H1 (cell line): ENCODE measurements at regions not wholly inside any gene's neighbourhood (a gene's known extent, or its start where the extent isn't known, plus 50 kb on each side); places are given as distances from the start of the nearest gene placed in this dataset.

Source experiments
- CTCF ChIA-PET: fragments of 300-600 bp; sonication (Branson Sonifier 250); formaldehyde crosslinking; loops from one replicate; lab custom pipeline; 2021; ENCODE audit not compliant: partially characterized antibody; lab: Charles Lee
- POLR2A ChIA-PET: fragments of 300-600 bp; sonication (Branson Sonifier 250); formaldehyde crosslinking; loops from one replicate; lab custom pipeline; 2021; ENCODE audit warnings: inconsistent platforms; ENCODE audit not compliant: partially characterized antibody; lab: Charles Lee
- DNase-seq, 2 experiments: peaks; one replicate each; pipeline versions ENCODE4 v3.0.0 to v3.0.0-alpha.2; 2010 to 2022; ENCODE audit warnings: low spot score in 2 of 2, low read depth in 1 of 2, mixed read lengths in 1 of 2
- FAIRE-seq: peaks from 2 replicates; lab custom pipeline; 2011; peaks lifted over from hg19 to GRCh38; lab: Jason Lieb, UNC
- H2AFZ ChIP-seq: 2 replicates; pipeline ENCODE4 v1.8.1; 2012; ENCODE audit warnings: low read length, inconsistent platforms
- H2AK5ac ChIP-seq: 2 replicates; pipeline ENCODE4 v1.6.1; 2013; ENCODE audit warnings: low read depth, low read length
- H2BK120ac ChIP-seq: replicated peaks from 2 replicates; pipeline ENCODE3; 2013; ENCODE audit warnings: low read depth, low read length, inconsistent platforms
- H2BK12ac ChIP-seq: 2 replicates; pipeline ENCODE4 v1.6.1; 2013; ENCODE audit warnings: low read depth, low read length
- H2BK15ac ChIP-seq: 2 replicates; pipeline ENCODE4 v1.6.1; 2013; ENCODE audit warnings: low read length
- H2BK20ac ChIP-seq: 2 replicates; pipeline ENCODE4 v1.6.1; 2013; ENCODE audit warnings: low read length
- H2BK5ac ChIP-seq: 2 replicates; pipeline ENCODE4 v1.6.1; 2013; ENCODE audit warnings: low read depth, low read length
- H3K14ac ChIP-seq: 2 replicates; pipeline ENCODE4 v1.6.1; 2013; ENCODE audit warnings: inconsistent platforms; ENCODE audit not compliant: insufficient read length
- H3K18ac ChIP-seq: 2 replicates; pipeline ENCODE4 v1.6.1; 2013; ENCODE audit warnings: low read length; ENCODE audit errors: extremely low read depth
- H3K23ac ChIP-seq: 2 replicates; pipeline ENCODE4 v1.6.1; 2013; ENCODE audit warnings: inconsistent platforms; ENCODE audit not compliant: insufficient read length
- H3K23me2 ChIP-seq: 2 replicates; pipeline ENCODE4 v1.6.1; 2013; ENCODE audit warnings: low read depth, low read length
- H3K27ac ChIP-seq: 2 replicates; pipeline ENCODE4 v1.6.1; 2011; ENCODE audit warnings: low read depth, low read length, inconsistent platforms
- H3K27me3 ChIP-seq, 4 experiments: replicated peaks in 1 of 4; 1 replicate in 1 of 4; 2 replicates in 3 of 4; pipeline versions ENCODE4 v1.6.1 to v1.8.1; 2011 to 2013; ENCODE audit warnings: low read length in 3 of 4, mild to moderate bottlenecking in 3 of 4, inconsistent platforms in 2 of 4, mixed read lengths in 2 of 4, moderate library complexity in 1 of 4; ENCODE audit not compliant: control insufficient read depth in 3 of 4, insufficient read depth in 3 of 4; ENCODE audit errors: extremely low read depth in 1 of 4
- H3K36me3 ChIP-seq, 4 experiments: 2 replicates each; pipeline versions ENCODE4 v1.6.1 to v1.8.1; 2011 to 2013; ENCODE audit warnings: mild to moderate bottlenecking in 4 of 4, low read length in 3 of 4, moderate library complexity in 2 of 4, control low read depth in 1 of 4, inconsistent platforms in 1 of 4; ENCODE audit not compliant: insufficient read depth in 4 of 4, control insufficient read depth in 2 of 4
- H3K4ac ChIP-seq: replicated peaks from 2 replicates; pipeline ENCODE3; 2013; ENCODE audit warnings: low read length, low read depth, mixed read lengths, inconsistent platforms; ENCODE audit not compliant: insufficient read length
- H3K4me1 ChIP-seq, 4 experiments: replicated peaks in 1 of 4; 1 replicate in 1 of 4; 2 replicates in 3 of 4; pipeline versions ENCODE4 v1.6.1 to v1.8.1; 2011 to 2013; ENCODE audit warnings: low read length in 3 of 4, inconsistent platforms in 2 of 4, mixed read lengths in 1 of 4; ENCODE audit not compliant: insufficient read depth in 4 of 4, control insufficient read depth in 3 of 4
- H3K4me2 ChIP-seq, 2 experiments: 2 replicates each; pipeline versions ENCODE4 v1.6.1 to v1.8.1; 2011 to 2013; ENCODE audit warnings: low read depth in 2 of 2, low read length in 2 of 2, control low read depth in 1 of 2, inconsistent platforms in 1 of 2, mild to moderate bottlenecking in 1 of 2; ENCODE audit not compliant: insufficient read depth in 1 of 2
- H3K4me3 ChIP-seq, 4 experiments: fragments of 200-600, 300-600 bp in 1 of 4; sonication (generic), shearing (Covaris generic), sonication (Bioruptor Twin) in 1 of 4; 2 replicates each; pipeline versions ENCODE4 v1.5.1 to v1.8.1; 2011 to 2016; ENCODE audit warnings: low read length in 4 of 4, low read depth in 3 of 4, control low read depth in 2 of 4, inconsistent platforms in 2 of 4, mild to moderate bottlenecking in 2 of 4, mixed read lengths in 1 of 4, moderate library complexity in 1 of 4; ENCODE audit not compliant: insufficient read depth in 2 of 4; ENCODE audit errors: extremely low read depth in 1 of 4
- H3K56ac ChIP-seq: replicated peaks from 2 replicates; pipeline ENCODE3; 2013; ENCODE audit warnings: low read depth, mild to moderate bottlenecking, mixed read lengths, low read length, inconsistent platforms; ENCODE audit not compliant: insufficient read length
- H3K79me1 ChIP-seq: 2 replicates; pipeline ENCODE4 v1.6.1; 2013; ENCODE audit warnings: low read depth, low read length, control low read depth
- H3K79me2 ChIP-seq, 2 experiments: 2 replicates each; pipeline versions ENCODE4 v1.6.1 to v1.8.1; 2012 to 2013; ENCODE audit warnings: low read length in 2 of 2, mild to moderate bottlenecking in 2 of 2, inconsistent platforms in 1 of 2; ENCODE audit not compliant: insufficient read depth in 2 of 2, control insufficient read depth in 1 of 2
- H3K9ac ChIP-seq, 4 experiments: replicated peaks in 1 of 4; 1 replicate in 1 of 4; 2 replicates in 3 of 4; pipeline versions ENCODE4 v1.6.1 to v1.8.1; 2011 to 2013; ENCODE audit warnings: low read depth in 3 of 4, low read length in 3 of 4, control low read depth in 2 of 4, mild to moderate bottlenecking in 2 of 4, moderate library complexity in 2 of 4, inconsistent platforms in 1 of 4; ENCODE audit errors: extremely low read depth in 1 of 4
- H3K9me3 ChIP-seq, 2 experiments: 2 replicates each; pipeline versions ENCODE4 v1.6.1 to v1.8.1; 2012 to 2013; ENCODE audit warnings: mild to moderate bottlenecking in 2 of 2, moderate library complexity in 2 of 2, control low read depth in 1 of 2, inconsistent platforms in 1 of 2, low read depth in 1 of 2, low read length in 1 of 2, mixed read lengths in 1 of 2; ENCODE audit not compliant: insufficient read depth in 2 of 2
- H4K20me1 ChIP-seq, 2 experiments: replicated peaks in 1 of 2; 2 replicates each; pipeline versions ENCODE3 to v1.8.1; 2011 to 2013; ENCODE audit warnings: inconsistent platforms in 2 of 2, low read length in 2 of 2, mild to moderate bottlenecking in 1 of 2; ENCODE audit not compliant: insufficient read depth in 2 of 2, control insufficient read depth in 1 of 2
- H4K5ac ChIP-seq: 2 replicates; pipeline ENCODE4 v1.6.1; 2013; ENCODE audit warnings: low read length, low read depth, mixed read lengths, inconsistent platforms; ENCODE audit not compliant: insufficient read length
- H4K8ac ChIP-seq: 2 replicates; pipeline ENCODE4 v1.8.0; 2013; ENCODE audit warnings: mild to moderate bottlenecking, moderate library complexity, low read length, inconsistent platforms; ENCODE audit not compliant: insufficient read depth; ENCODE audit errors: extremely low read depth
- H4K91ac ChIP-seq: replicated peaks from 2 replicates; pipeline ENCODE3; 2013; ENCODE audit warnings: low read length, mixed read lengths, inconsistent platforms; ENCODE audit not compliant: insufficient read length
- EP300 ChIP-seq, 2 experiments: IDR thresholded peaks; 1 replicate in 1 of 2; 2 replicates in 1 of 2; pipeline ENCODE4 v1.6.1; 2011 to 2012; ENCODE audit warnings: low read depth in 2 of 2, low read length in 2 of 2, mild to moderate bottlenecking in 2 of 2, borderline replicate concordance in 1 of 2, inconsistent platforms in 1 of 2, moderate library complexity in 1 of 2
- GABPA ChIP-seq: IDR thresholded peaks from 2 replicates; pipeline ENCODE4 v1.6.1; 2011; ENCODE audit warnings: mild to moderate bottlenecking, low read length, moderate library complexity, borderline replicate concordance; ENCODE audit not compliant: insufficient read depth
- KDM1A ChIP-seq: fragments of 200-600, 300-600 bp; sonication (generic); IDR thresholded peaks from 2 replicates; pipeline ENCODE4 v1.7.1; 2016; ENCODE audit warnings: mild to moderate bottlenecking, low read length, borderline replicate concordance
- POLR2A ChIP-seq, 2 experiments: IDR thresholded peaks; 1 replicate in 1 of 2; 2 replicates in 1 of 2; pipeline ENCODE4 v1.6.1; 2011; ENCODE audit warnings: low read depth in 2 of 2, low read length in 2 of 2, mild to moderate bottlenecking in 2 of 2; ENCODE audit errors: control extremely low read depth in 1 of 2
- RXRA ChIP-seq: IDR thresholded peaks from 2 replicates; pipeline ENCODE4 v1.6.1; 2011; ENCODE audit warnings: low read depth, mild to moderate bottlenecking, low read length, moderate library complexity; ENCODE audit not compliant: insufficient read depth
- SIRT6 ChIP-seq: IDR thresholded peaks from one replicate; pipeline ENCODE4 v1.7.1; 2012; ENCODE audit warnings: low read length, inconsistent platforms
- SP4 ChIP-seq: IDR thresholded peaks from 2 replicates; pipeline ENCODE4 v1.6.1; 2012; ENCODE audit warnings: low read length, inconsistent platforms
- WGBS, 2 experiments: shearing (Covaris generic) in 1 of 2; methylation state at CpG; one replicate each; pipeline versions ENCODE4 v1.1.6 to v1.1.7; 2013 to 2015; ENCODE audit warnings: low lambda C conversion rate in 2 of 2, mixed read lengths in 2 of 2, inconsistent platforms in 1 of 2, low coverage in 1 of 2, missing lambda C conversion rate in 1 of 2; ENCODE audit not compliant: insufficient replicate concordance in 2 of 2, insufficient coverage in 1 of 2, insufficient read length in 1 of 2; ENCODE audit errors: extremely low coverage in 1 of 2, missing lambda C conversion rate in 1 of 2; 5-methylcytosine and 5-hydroxymethylcytosine counted together

DNA sequence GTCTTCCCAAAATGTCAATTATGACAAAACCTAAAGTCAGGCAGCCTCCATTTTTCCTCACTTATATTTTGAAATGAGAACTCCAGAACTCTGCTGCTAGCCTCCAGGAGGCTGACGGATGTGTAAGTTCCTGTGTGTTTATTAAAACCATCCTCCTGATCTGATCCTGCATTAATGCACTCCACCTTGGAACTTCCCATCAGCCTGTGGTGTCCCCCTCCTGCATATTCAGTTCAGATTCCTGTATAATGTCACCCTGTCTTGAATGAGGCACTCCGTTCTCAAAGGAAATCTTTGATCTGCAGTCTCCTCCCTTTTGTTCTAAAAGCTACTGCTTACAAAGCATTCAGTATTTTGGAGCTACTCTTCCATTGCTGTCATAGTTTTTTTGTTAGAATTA lies 318.2 kb upstream of the ONECUT1 start:
- no peak overlapping the region for H3K14ac ChIP-seq
- H3K4me3 ChIP-seq = no peak overlapping the region
- H3K27me3 ChIP-seq = no peaks in the 10 kb centered on the region
- H3K4ac ChIP-seq = no peak overlapping the region
- H2BK12ac ChIP-seq = no peak overlapping the region
- WGBS, 2 experiments = 87% methylated on average over 2 of the region's 2 CpGs; no CpG with 5 or more reads in 1 of the 2 experiments
- no peak overlapping the region for H3K27ac ChIP-seq
- H3K18ac ChIP-seq = no peak overlapping the region
- no peak overlapping the region for H3K9ac ChIP-seq
- no peaks in the 10 kb centered on the region for H3K79me2 ChIP-seq
- no peak overlapping the region for H2AFZ ChIP-seq
- no peak overlapping the region for H3K23ac ChIP-seq
- peaks cover 0 to 11% (median 5%) of the 10 kb centered on the region in 4 experiments; a peak in 3 of 7 replicates for H3K4me1 ChIP-seq
- no peak overlapping the region for H2BK5ac ChIP-seq
- no peaks in the 10 kb centered on the region for H3K79me1 ChIP-seq
- no peaks in the 10 kb centered on the region for H3K9me3 ChIP-seq
- no peaks in the 10 kb centered on the region for H3K23me2 ChIP-seq
- no peak overlapping the region for H4K5ac ChIP-seq
- CTCF ChIA-PET = interaction anchor here (0.7 to 1.5 kb wide), 3 partner anchors 11 to 89 kb away, joined by 3 to 6 read pairs (median 4); no protein-coding TSS in a partner anchor
- no peaks in the 10 kb centered on the region for H3K36me3 ChIP-seq
- FAIRE-seq (no peak), DNase-seq (no peak)
- H2BK20ac ChIP-seq = no peak overlapping the region
- no peak overlapping the region for H2AK5ac ChIP-seq
- H3K4me2 ChIP-seq = no peak overlapping the region
- H2BK120ac ChIP-seq = no peak overlapping the region
- no peak overlapping the region for H4K91ac ChIP-seq
- no peak overlapping the region for H2BK15ac ChIP-seq
- POLR2A ChIA-PET = no interaction called here
- H3K56ac ChIP-seq = no peak overlapping the region
- H4K8ac ChIP-seq = no peak overlapping the region
- H4K20me1 ChIP-seq = no peaks in the 10 kb centered on the region
- TF ChIP-seq EP300 (IDR thresholded peaks at IDR 0.05; ENCODE audit: borderline replicate concordance in 1 of 2, low read depth in 2 of 2, low read length in 2 of 2) (no peak), SP4 (no peak), POLR2A (IDR thresholded peaks at IDR 0.05; ENCODE audit: control extremely low read depth in 1 of 2, low read depth in 2 of 2, low read length in 2 of 2) (no peak), KDM1A (no peak), SIRT6 (no peak), GABPA (no peak), RXRA (no peak)
